HCT116 (cell line): ENCODE measurements at regions not wholly inside any gene's neighbourhood (a gene's known extent, or its start where the extent isn't known, plus 50 kb on each side); places are given as distances from the start of the nearest gene placed in this dataset.

ENCODE experiments used
- ATAC-seq: fragments of 200-7000 bp; cut with Tn5 transposase; 2 replicates; pipeline ENCODE4 v1.9.1; 2020; ENCODE audit warnings: mild to moderate bottlenecking, moderate library complexity
- BruUV-seq: library from RNA; stranded (reverse); fragments of 400-500 nt; replicated peaks from 2 replicates; lab custom pipeline; 2021; lab: Mats Ljungman, UMichigan
- CTCF ChIA-PET: fragments of 300-600 bp; sonication (Branson Sonifier 250); formaldehyde crosslinking; loops from one replicate; lab custom pipeline; 2021; ENCODE audit warnings: antibody characterized with exemption; lab: Charles Lee
- POLR2A ChIA-PET: fragments of 300-600, 350-600 bp; sonication (Branson Sonifier 250); formaldehyde crosslinking; loops from one replicate; lab custom pipeline; 2021; ENCODE audit warnings: antibody characterized with exemption; lab: Charles Lee
- RAD21 ChIA-PET, 2 experiments: fragments of 300-600 bp; sonication (Branson Sonifier 250); formaldehyde crosslinking; loops; one replicate each; lab custom pipeline; 2023; ENCODE audit warnings: low total read pairs in 2 of 2; ENCODE audit not compliant: uncharacterized antibody in 2 of 2, unreplicated experiment in 2 of 2, low non-redundant PET in 1 of 2; lab: Charles Lee
- DNase-seq: peaks from one replicate; pipeline ENCODE4 v3.0.0-alpha.2; 2010; ENCODE audit warnings: low read depth, low spot score
- H2AFZ ChIP-seq: fragments of 200-600 bp; shearing (Covaris generic), sonication (generic); 2 replicates; pipeline ENCODE4 v1.6.1; 2017; ENCODE audit warnings: low read depth, mixed run types, mixed read lengths, antibody characterized with exemption, low read length; ENCODE audit not compliant: poor library complexity, severe bottlenecking
- H3K27ac ChIP-seq: 2 replicates; pipeline ENCODE4 v1.5.1; 2012; ENCODE audit warnings: low read depth, low read length
- H3K27me3 ChIP-seq: fragments of 200-600 bp; sonication (generic); 2 replicates; pipeline ENCODE4 v1.6.1; 2016; ENCODE audit warnings: mixed run types, low read length, mixed read lengths; ENCODE audit not compliant: insufficient read depth
- H3K36me3 ChIP-seq, 2 experiments: fragments of 200-500 bp in 1 of 2; fragments of 200-600 bp in 1 of 2; sonication (Bioruptor generic) in 1 of 2; sonication (generic) in 1 of 2; 2 replicates each; pipeline versions ENCODE4 v1.5.1 to v1.6.1; 2014 to 2016; ENCODE audit warnings: low read length in 2 of 2, inconsistent platforms in 1 of 2, mixed read lengths in 1 of 2, mixed run types in 1 of 2; ENCODE audit not compliant: insufficient read depth in 2 of 2, control insufficient read depth in 1 of 2
- H3K4me1 ChIP-seq, 2 experiments: fragments of 200-600 bp in 1 of 2; sonication (generic) in 1 of 2; 2 replicates each; pipeline versions ENCODE4 v1.5.1 to v1.6.1; 2012 to 2017; ENCODE audit warnings: low read length in 2 of 2, inconsistent platforms in 1 of 2, mild to moderate bottlenecking in 1 of 2, mixed read lengths in 1 of 2, mixed run types in 1 of 2, moderate library complexity in 1 of 2; ENCODE audit not compliant: insufficient read depth in 2 of 2, control insufficient read depth in 1 of 2
- H3K4me2 ChIP-seq: fragments of 200-600 bp; sonication (generic); 2 replicates; pipeline ENCODE4 v1.6.1; 2017; ENCODE audit warnings: mixed run types, low read length, mixed read lengths
- H3K4me3 ChIP-seq, 2 experiments: fragments of 200-600 bp in 1 of 2; sonication (generic) in 1 of 2; replicated peaks in 1 of 2; 2 replicates each; pipeline ENCODE4 v1.5.1; 2011 to 2016; ENCODE audit warnings: low read length in 2 of 2, control low read depth in 1 of 2, low read depth in 1 of 2, mild to moderate bottlenecking in 1 of 2, mixed read lengths in 1 of 2, mixed run types in 1 of 2
- H3K79me2 ChIP-seq: fragments of 200-600 bp; sonication (generic); 2 replicates; pipeline ENCODE4 v1.6.1; 2017; ENCODE audit warnings: mild to moderate bottlenecking, mixed run types, low read length, moderate library complexity, mixed read lengths; ENCODE audit not compliant: insufficient read depth
- H3K9ac ChIP-seq: fragments of 200-600 bp; sonication (generic); 2 replicates; pipeline ENCODE4 v1.6.1; 2016; ENCODE audit warnings: low read length, mixed read lengths
- H3K9me2 ChIP-seq: fragments of 200-600 bp; sonication (generic), shearing (Covaris generic); 2 replicates; pipeline ENCODE4 v1.6.1; 2017; ENCODE audit warnings: mixed run types, mild to moderate bottlenecking, moderate library complexity; ENCODE audit not compliant: insufficient read depth
- H3K9me3 ChIP-seq, 2 experiments: fragments of 200-500 bp in 1 of 2; fragments of 200-600 bp in 1 of 2; sonication (Bioruptor generic) in 1 of 2; sonication (generic) in 1 of 2; 2 replicates each; pipeline ENCODE4 v1.6.1; 2014 to 2017; ENCODE audit warnings: low read length in 2 of 2, mixed read lengths in 2 of 2, inconsistent platforms in 1 of 2, low read depth in 1 of 2, mild to moderate bottlenecking in 1 of 2, mixed run types in 1 of 2, moderate library complexity in 1 of 2; ENCODE audit not compliant: control insufficient read depth in 1 of 2, insufficient read depth in 1 of 2
- H4K20me1 ChIP-seq: fragments of 200-600 bp; sonication (generic), shearing (Covaris generic); 2 replicates; pipeline ENCODE4 v1.6.1; 2017; ENCODE audit warnings: mixed run types, mild to moderate bottlenecking, moderate library complexity; ENCODE audit not compliant: insufficient read depth
- ATF3 ChIP-seq: IDR thresholded peaks from 2 replicates; pipeline ENCODE4 v1.6.1; 2012
- CBX3 ChIP-seq: IDR thresholded peaks from 2 replicates; pipeline ENCODE4 v1.6.1; 2012; ENCODE audit warnings: low read depth
- CEBPB ChIP-seq: IDR thresholded peaks from 2 replicates; pipeline ENCODE4 v1.6.1; 2012; ENCODE audit warnings: low read depth
- EGR1 ChIP-seq: IDR thresholded peaks from 2 replicates; pipeline ENCODE4 v1.6.1; 2012; ENCODE audit warnings: low read depth
- EZH2 ChIP-seq: fragments of 200-600 bp; sonication (generic); IDR thresholded peaks from 2 replicates; pipeline ENCODE4 v1.6.1; 2017; ENCODE audit warnings: antibody characterized with exemption, mixed run types
- EZH2phosphoT487 ChIP-seq: fragments of 200-600 bp; IDR thresholded peaks from 2 replicates; pipeline ENCODE4 v1.6.1; 2018; ENCODE audit warnings: antibody characterized with exemption, borderline replicate concordance
- FOSL1 ChIP-seq: IDR thresholded peaks from 2 replicates; pipeline ENCODE4 v1.6.1; 2012; ENCODE audit warnings: low read depth
- JUND ChIP-seq: IDR thresholded peaks from 2 replicates; pipeline ENCODE4 v1.6.1; 2012
- POLR2A ChIP-seq: IDR thresholded peaks from 2 replicates; pipeline ENCODE4 v1.7.0; 2011; ENCODE audit warnings: borderline replicate concordance; ENCODE audit not compliant: insufficient read depth, insufficient read length; ENCODE audit errors: extremely low read depth
- POLR2AphosphoS5 ChIP-seq: IDR thresholded peaks from 2 replicates; pipeline ENCODE4 v1.6.1; 2011; ENCODE audit warnings: mild to moderate bottlenecking, low read depth, low read length, moderate library complexity
- RAD21 ChIP-seq: IDR thresholded peaks from 2 replicates; pipeline ENCODE4 v1.6.1; 2012; ENCODE audit warnings: low read depth, mild to moderate bottlenecking
- SP1 ChIP-seq: IDR thresholded peaks from 2 replicates; pipeline ENCODE4 v1.6.1; 2012; ENCODE audit warnings: low read depth
- SRF ChIP-seq: IDR thresholded peaks from 2 replicates; pipeline ENCODE4 v1.6.1; 2012; ENCODE audit warnings: low read depth
- TCF7L2 ChIP-seq: IDR thresholded peaks from 2 replicates; pipeline ENCODE4 v1.7.0; 2011; ENCODE audit warnings: borderline replicate concordance, inconsistent platforms; ENCODE audit not compliant: insufficient read depth, insufficient read length; ENCODE audit errors: extremely low read depth
- ZNF274 ChIP-seq: fragments of 200-500 bp; sonication (Bioruptor generic); IDR thresholded peaks from 2 replicates; pipeline ENCODE4 v1.6.1; 2014; ENCODE audit warnings: mild to moderate bottlenecking, low read depth, low read length, inconsistent platforms
- intact Hi-C: fragments of 100-400 bp; cut with micrococcal nuclease; formaldehyde crosslinking; loops from 2 replicates; pipeline ENCODE4 v1.10.0; 2022
- TF ChIP-seq, protein P1 (sequence below): IDR thresholded peaks from 2 replicates; pipeline ENCODE4 v1.6.1; 2012
- TF ChIP-seq, protein P2 (sequence below), 3 experiments: fragments of 200-600 bp in 1 of 3; sonication (generic) in 1 of 3; IDR thresholded peaks in 2 of 3; conservative IDR thresholded peaks in 1 of 3; 2 replicates each; pipeline ENCODE4 v1.5.1; 2012 to 2017; ENCODE audit warnings: low read depth in 2 of 3, low read length in 2 of 3, antibody characterized with exemption in 1 of 3, borderline replicate concordance in 1 of 3, control low read depth in 1 of 3, mild to moderate bottlenecking in 1 of 3, mixed read lengths in 1 of 3, mixed run types in 1 of 3, moderate library complexity in 1 of 3; ENCODE audit not compliant: insufficient read depth in 1 of 3
- TF ChIP-seq, protein P3 (sequence below): IDR thresholded peaks from 2 replicates; pipeline ENCODE4 v1.6.1; 2012; ENCODE audit warnings: low read depth

- BruUV-seq: no TSS peak
- ChIA-PET RAD21 (no interaction called here), POLR2A (no interaction called here), CTCF (no interaction called here)
- H4K20me1 ChIP-seq: no peaks in the 10 kb centered on the region
- no peaks in the 10 kb centered on the region for H3K36me3 ChIP-seq
- H3K27ac ChIP-seq: no peak overlapping the region
- no peaks in the 10 kb centered on the region for H3K9me3 ChIP-seq
- H3K9ac ChIP-seq: no peak overlapping the region
- no peaks in the 10 kb centered on the region for H3K9me2 ChIP-seq
- intact Hi-C loops: no loop called here
- H3K27me3 ChIP-seq: no peaks in the 10 kb centered on the region
- H3K4me1 ChIP-seq: no peaks in the 10 kb centered on the region
- ATAC-seq (no peak), DNase-seq (no peak)
- H2AFZ ChIP-seq: no peak overlapping the region
- no peak overlapping the region for H3K4me3 ChIP-seq
- H3K4me2 ChIP-seq: no peak overlapping the region
- no peaks in the 10 kb centered on the region for H3K79me2 ChIP-seq
- TF ChIP-seq EZH2phosphoT487: no peak
- TF ChIP-seq RAD21: no peak
- TF ChIP-seq EGR1: no peak
- TF ChIP-seq SP1: no peak
- TF ChIP-seq EZH2: no peak
- TF ChIP-seq, protein P1, sequence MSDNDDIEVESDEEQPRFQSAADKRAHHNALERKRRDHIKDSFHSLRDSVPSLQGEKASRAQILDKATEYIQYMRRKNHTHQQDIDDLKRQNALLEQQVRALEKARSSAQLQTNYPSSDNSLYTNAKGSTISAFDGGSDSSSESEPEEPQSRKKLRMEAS: no peak
- no peak for TF ChIP-seq SRF
- no peak for TF ChIP-seq POLR2A
- no peak for TF ChIP-seq POLR2AphosphoS5
- TF ChIP-seq ZNF274: no peak
- no peak for TF ChIP-seq ATF3
- no peak for TF ChIP-seq TCF7L2
- TF ChIP-seq JUND: no peak
- TF ChIP-seq CEBPB: no peak
- TF ChIP-seq, protein P2, sequence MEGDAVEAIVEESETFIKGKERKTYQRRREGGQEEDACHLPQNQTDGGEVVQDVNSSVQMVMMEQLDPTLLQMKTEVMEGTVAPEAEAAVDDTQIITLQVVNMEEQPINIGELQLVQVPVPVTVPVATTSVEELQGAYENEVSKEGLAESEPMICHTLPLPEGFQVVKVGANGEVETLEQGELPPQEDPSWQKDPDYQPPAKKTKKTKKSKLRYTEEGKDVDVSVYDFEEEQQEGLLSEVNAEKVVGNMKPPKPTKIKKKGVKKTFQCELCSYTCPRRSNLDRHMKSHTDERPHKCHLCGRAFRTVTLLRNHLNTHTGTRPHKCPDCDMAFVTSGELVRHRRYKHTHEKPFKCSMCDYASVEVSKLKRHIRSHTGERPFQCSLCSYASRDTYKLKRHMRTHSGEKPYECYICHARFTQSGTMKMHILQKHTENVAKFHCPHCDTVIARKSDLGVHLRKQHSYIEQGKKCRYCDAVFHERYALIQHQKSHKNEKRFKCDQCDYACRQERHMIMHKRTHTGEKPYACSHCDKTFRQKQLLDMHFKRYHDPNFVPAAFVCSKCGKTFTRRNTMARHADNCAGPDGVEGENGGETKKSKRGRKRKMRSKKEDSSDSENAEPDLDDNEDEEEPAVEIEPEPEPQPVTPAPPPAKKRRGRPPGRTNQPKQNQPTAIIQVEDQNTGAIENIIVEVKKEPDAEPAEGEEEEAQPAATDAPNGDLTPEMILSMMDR (IDR thresholded peaks at IDR 0.05 in 2 of 3, conservative IDR thresholded peaks at IDR 0.05 in 1 of 3; ENCODE audit: borderline replicate concordance in 1 of 3, insufficient read depth in 1 of 3, low read depth in 2 of 3, low read length in 2 of 3): no peak
- TF ChIP-seq, protein P3, sequence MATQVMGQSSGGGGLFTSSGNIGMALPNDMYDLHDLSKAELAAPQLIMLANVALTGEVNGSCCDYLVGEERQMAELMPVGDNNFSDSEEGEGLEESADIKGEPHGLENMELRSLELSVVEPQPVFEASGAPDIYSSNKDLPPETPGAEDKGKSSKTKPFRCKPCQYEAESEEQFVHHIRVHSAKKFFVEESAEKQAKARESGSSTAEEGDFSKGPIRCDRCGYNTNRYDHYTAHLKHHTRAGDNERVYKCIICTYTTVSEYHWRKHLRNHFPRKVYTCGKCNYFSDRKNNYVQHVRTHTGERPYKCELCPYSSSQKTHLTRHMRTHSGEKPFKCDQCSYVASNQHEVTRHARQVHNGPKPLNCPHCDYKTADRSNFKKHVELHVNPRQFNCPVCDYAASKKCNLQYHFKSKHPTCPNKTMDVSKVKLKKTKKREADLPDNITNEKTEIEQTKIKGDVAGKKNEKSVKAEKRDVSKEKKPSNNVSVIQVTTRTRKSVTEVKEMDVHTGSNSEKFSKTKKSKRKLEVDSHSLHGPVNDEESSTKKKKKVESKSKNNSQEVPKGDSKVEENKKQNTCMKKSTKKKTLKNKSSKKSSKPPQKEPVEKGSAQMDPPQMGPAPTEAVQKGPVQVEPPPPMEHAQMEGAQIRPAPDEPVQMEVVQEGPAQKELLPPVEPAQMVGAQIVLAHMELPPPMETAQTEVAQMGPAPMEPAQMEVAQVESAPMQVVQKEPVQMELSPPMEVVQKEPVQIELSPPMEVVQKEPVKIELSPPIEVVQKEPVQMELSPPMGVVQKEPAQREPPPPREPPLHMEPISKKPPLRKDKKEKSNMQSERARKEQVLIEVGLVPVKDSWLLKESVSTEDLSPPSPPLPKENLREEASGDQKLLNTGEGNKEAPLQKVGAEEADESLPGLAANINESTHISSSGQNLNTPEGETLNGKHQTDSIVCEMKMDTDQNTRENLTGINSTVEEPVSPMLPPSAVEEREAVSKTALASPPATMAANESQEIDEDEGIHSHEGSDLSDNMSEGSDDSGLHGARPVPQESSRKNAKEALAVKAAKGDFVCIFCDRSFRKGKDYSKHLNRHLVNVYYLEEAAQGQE: no peak
- TF ChIP-seq FOSL1: no peak
- TF ChIP-seq CBX3: no peak
Observed at GRCh38 chr2:200087451-200087850, 132.1 kb downstream of the MAIP1 start.
